Gastroesophageal sphincter (tissue), 3 donors: ENCODE measurements at regions not wholly inside any gene's neighbourhood (a gene's known extent, or its start where the extent isn't known, plus 50 kb on each side); places are given as distances from the start of the nearest gene placed in this dataset.

Experiments used
- CTCF ChIP-seq, 4 experiments: fragments of 200-600 bp in 2 of 4; fragments of 450-650 bp in 2 of 4; sonication (generic) in 1 of 4; IDR thresholded peaks; one replicate each; pipeline ENCODE4 v1.5.1; 2017 to 2019; ENCODE audit warnings: antibody characterized with exemption in 4 of 4, mild to moderate bottlenecking in 2 of 4, moderate library complexity in 2 of 4
- EP300 ChIP-seq: sonication (generic); formaldehyde crosslinking; IDR thresholded peaks from one replicate; pipeline ENCODE4 v1.6.1; 2017; ENCODE audit warnings: antibody characterized with exemption, mild to moderate bottlenecking
- POLR2A ChIP-seq, 2 donors: fragments of 450-650 bp; IDR thresholded peaks; one replicate each; pipeline ENCODE4 v1.6.1; 2017; ENCODE audit warnings: antibody characterized with exemption in 2 of 2, mild to moderate bottlenecking in 2 of 2, moderate library complexity in 1 of 2
- POLR2AphosphoS5 ChIP-seq: sonication (generic); formaldehyde crosslinking; IDR thresholded peaks from one replicate; pipeline ENCODE4 v1.6.1; 2017; ENCODE audit warnings: antibody characterized with exemption

- no peak for TF ChIP-seq CTCF (IDR thresholded peaks at IDR 0.05)
- TF ChIP-seq POLR2AphosphoS5: no peak
- TF ChIP-seq POLR2A (IDR thresholded peaks at IDR 0.05): no peak
- no peak for TF ChIP-seq EP300
Observed at GRCh38 chr7:4383584-4383983, 298.5 kb upstream of the FOXK1 start.
